K562 (cell line): ENCODE measurements at regions not wholly inside any gene's neighbourhood (a gene's known extent, or its start where the extent isn't known, plus 50 kb on each side); places are given as distances from the start of the nearest gene placed in this dataset.

Source experiments
- ATAC-seq: fragments of 200-7000 bp; cut with Tn5 transposase; 3 replicates; pipeline ENCODE4 v1.9.1; 2020; ENCODE audit warnings: moderate library complexity
- BruUV-seq: library from RNA; stranded (reverse); fragments of 400-500 nt; replicated peaks from 2 replicates; lab custom pipeline; 2021; lab: Mats Ljungman, UMichigan
- CTCF ChIA-PET: fragments of 300-600 bp; formaldehyde crosslinking; extraction: SDS; loops from one replicate; lab custom pipeline; 2021; ENCODE audit warnings: low intra/inter-chr PET ratio; lab: Yijun Ruan, JAX
- POLR2A ChIA-PET: fragments of 300-600, 350-650 bp; sonication (Branson Sonifier 250); formaldehyde crosslinking; extraction: SDS; loops from one replicate; lab custom pipeline; 2021; ENCODE audit warnings: antibody characterized with exemption, inconsistent platforms; lab: Yijun Ruan, JAX
- DNase-seq, 4 experiments: peaks; one replicate each; pipeline versions ENCODE4 v3.0.0 to v3.0.0-alpha.2; 2011 to 2018; ENCODE audit warnings: low spot score in 3 of 4, mixed read lengths in 3 of 4; ENCODE audit errors: extremely low read depth in 1 of 4
- FAIRE-seq: peaks from 2 replicates; lab custom pipeline; 2011; peaks lifted over from hg19 to GRCh38; lab: Jason Lieb, UNC
- H2AFZ ChIP-seq: 2 replicates; pipeline ENCODE4 v1.6.0; 2011; ENCODE audit warnings: low read depth, low read length, control low read depth, inconsistent platforms
- H3K27ac ChIP-seq: fragments of 200-600 bp; 3 replicates; pipeline ENCODE4 v1.8.0; 2011; ENCODE audit warnings: low read depth, mild to moderate bottlenecking, control low read depth, inconsistent platforms, low read length, moderate library complexity, mixed read lengths; ENCODE audit errors: extremely low read depth
- H3K27me3 ChIP-seq, 2 experiments: fragments of 300-600 bp in 1 of 2; 2 replicates in 1 of 2; 3 replicates in 1 of 2; pipeline versions ENCODE4 v1.6.0 to v1.8.0; 2011; ENCODE audit warnings: inconsistent platforms in 2 of 2, low read length in 2 of 2, mild to moderate bottlenecking in 1 of 2, mixed read lengths in 1 of 2, moderate library complexity in 1 of 2; ENCODE audit not compliant: control insufficient read depth in 2 of 2, insufficient read depth in 2 of 2
- H3K36me3 ChIP-seq: fragments of 300-600 bp; 3 replicates; pipeline ENCODE4 v1.8.0; 2011; ENCODE audit warnings: mild to moderate bottlenecking, low read length, inconsistent platforms; ENCODE audit not compliant: control insufficient read depth, insufficient read depth
- H3K4me1 ChIP-seq, 2 experiments: fragments of 200-600 bp in 1 of 2; replicated peaks in 1 of 2; 2 replicates in 1 of 2; 3 replicates in 1 of 2; pipeline versions ENCODE4 v1.5.1 to v1.8.0; 2011; ENCODE audit warnings: inconsistent platforms in 2 of 2, low read length in 2 of 2, mild to moderate bottlenecking in 1 of 2, mixed read lengths in 1 of 2, moderate library complexity in 1 of 2; ENCODE audit not compliant: control insufficient read depth in 2 of 2, insufficient read depth in 2 of 2
- H3K4me2 ChIP-seq: 2 replicates; pipeline ENCODE4 v1.6.1; 2011; ENCODE audit warnings: low read length, control low read depth, inconsistent platforms, mixed read lengths; ENCODE audit not compliant: insufficient read depth
- H3K4me3 ChIP-seq: fragments of 200-600 bp; sonication (generic), shearing (Covaris generic); 2 replicates; pipeline ENCODE4 v1.5.1; 2016; ENCODE audit warnings: control low read depth, inconsistent platforms
- H3K79me2 ChIP-seq: fragments of 200-600 bp; 3 replicates; pipeline ENCODE4 v1.8.0; 2011; ENCODE audit warnings: low read length, inconsistent platforms; ENCODE audit not compliant: control insufficient read depth, insufficient read depth
- H3K9ac ChIP-seq, 2 experiments: 2 replicates each; pipeline versions ENCODE4 v1.6.0 to v1.6.1; 2011; ENCODE audit warnings: low read depth in 2 of 2, low read length in 2 of 2, control low read depth in 1 of 2, inconsistent platforms in 1 of 2, mild to moderate bottlenecking in 1 of 2, mixed read lengths in 1 of 2; ENCODE audit not compliant: insufficient read depth in 1 of 2
- H3K9me1 ChIP-seq: one replicate; pipeline ENCODE4 v1.6.0; 2011; ENCODE audit warnings: inconsistent platforms, mild to moderate bottlenecking, low read length, moderate library complexity; ENCODE audit not compliant: control insufficient read depth, insufficient read depth
- H3K9me3 ChIP-seq: replicated peaks from 2 replicates; pipeline ENCODE4 v1.5.1; 2011; ENCODE audit warnings: low read depth, low read length, inconsistent platforms; ENCODE audit not compliant: control insufficient read depth, insufficient read depth
- H4K20me1 ChIP-seq: replicated peaks from 2 replicates; pipeline ENCODE4 v1.6.1; 2011; ENCODE audit warnings: low read length, inconsistent platforms, mixed read lengths; ENCODE audit not compliant: control insufficient read depth, insufficient read depth
- CC2D1A ChIP-seq: fragments of 450-650 bp; IDR thresholded peaks from 2 replicates; pipeline ENCODE4 v1.6.1; 2017; ENCODE audit warnings: mild to moderate bottlenecking
- FOXJ3 ChIP-seq: sonication (generic); formaldehyde crosslinking; IDR thresholded peaks from 2 replicates; pipeline ENCODE4 v1.4.0; 2020; ENCODE audit warnings: mild to moderate bottlenecking, missing genetic modification reagents
- GABPA ChIP-seq: fragments of 200-800 bp; sonication (Bioruptor generic); conservative IDR thresholded peaks from 2 replicates; pipeline ENCODE4 v1.6.1; 2016; ENCODE audit warnings: low read depth, missing genetic modification characterization, missing compliant biosample characterization
- HBP1 ChIP-seq: fragments of 450-650 bp; formaldehyde crosslinking; IDR thresholded peaks from 2 replicates; pipeline ENCODE4 v1.4.0; 2022; ENCODE audit warnings: missing genetic modification characterization
- IRF2 ChIP-seq: sonication (generic); formaldehyde crosslinking; IDR thresholded peaks from 2 replicates; pipeline ENCODE4 v1.8.1; 2022; ENCODE audit warnings: mild to moderate bottlenecking, missing genetic modification reagents
- MAFF ChIP-seq: IDR thresholded peaks from 2 replicates; pipeline ENCODE4 v1.6.1; 2012; ENCODE audit warnings: low read length, improper control_type of control experiment
- NCOA6 ChIP-seq: fragments of 450-650 bp; IDR thresholded peaks from 2 replicates; pipeline ENCODE4 v1.6.1; 2017; ENCODE audit warnings: mild to moderate bottlenecking
- PBX2 ChIP-seq, 2 experiments: IDR thresholded peaks in 1 of 2; conservative IDR thresholded peaks in 1 of 2; 2 replicates each; pipeline ENCODE4 v1.6.1; 2016; ENCODE audit warnings: low read depth in 2 of 2, mild to moderate bottlenecking in 1 of 2, missing compliant biosample characterization in 1 of 2, missing genetic modification characterization in 1 of 2, moderate library complexity in 1 of 2
- XRCC4 ChIP-seq: IDR thresholded peaks from one replicate; pipeline ENCODE4 v1.6.1; 2011; ENCODE audit not compliant: insufficient read depth, insufficient read length; ENCODE audit errors: extremely low read depth
- ZBTB43 ChIP-seq: sonication (generic); formaldehyde crosslinking; IDR thresholded peaks from 2 replicates; pipeline ENCODE4 v1.8.0; 2023; ENCODE audit warnings: mild to moderate bottlenecking, missing genetic modification reagents
- ZC3H8 ChIP-seq: fragments of 450-650 bp; IDR thresholded peaks from 2 replicates; pipeline ENCODE4 v1.6.1; 2017
- ZNF12 ChIP-seq: sonication (generic); formaldehyde crosslinking; IDR thresholded peaks from 2 replicates; pipeline ENCODE4 v1.4.0; 2020; ENCODE audit warnings: mild to moderate bottlenecking, missing genetic modification reagents
- ZNF57 ChIP-seq: fragments of 450-650 bp; formaldehyde crosslinking; IDR thresholded peaks from 2 replicates; pipeline ENCODE4 v1.4.0; 2020; ENCODE audit warnings: mild to moderate bottlenecking, moderate library complexity
- WGBS: fragments of 100-300 bp; shearing (Covaris generic); methylation state at CpG from one replicate; pipeline ENCODE4 v1.1.6; 2016; ENCODE audit warnings: low coverage, mixed read lengths; ENCODE audit not compliant: insufficient coverage; ENCODE audit errors: missing lambda C conversion rate; 5-methylcytosine and 5-hydroxymethylcytosine counted together
- in situ Hi-C: fragments of 300-500 bp; cut with MboI; formaldehyde crosslinking; loops from 4 replicates; pipeline ENCODE4 v1.15.0; 2018; ENCODE audit warnings: inconsistent platforms, mixed read lengths
- intact Hi-C: fragments of 100-400 bp; cut with micrococcal nuclease; formaldehyde crosslinking; loops from 2 replicates; pipeline ENCODE4 v1.14.2; 2022
- TF ChIP-seq, protein P1 (sequence below): sonication (generic); formaldehyde crosslinking; IDR thresholded peaks from 2 replicates; pipeline ENCODE4 v1.8.0; 2022; ENCODE audit warnings: mild to moderate bottlenecking, missing genetic modification reagents

DNA sequence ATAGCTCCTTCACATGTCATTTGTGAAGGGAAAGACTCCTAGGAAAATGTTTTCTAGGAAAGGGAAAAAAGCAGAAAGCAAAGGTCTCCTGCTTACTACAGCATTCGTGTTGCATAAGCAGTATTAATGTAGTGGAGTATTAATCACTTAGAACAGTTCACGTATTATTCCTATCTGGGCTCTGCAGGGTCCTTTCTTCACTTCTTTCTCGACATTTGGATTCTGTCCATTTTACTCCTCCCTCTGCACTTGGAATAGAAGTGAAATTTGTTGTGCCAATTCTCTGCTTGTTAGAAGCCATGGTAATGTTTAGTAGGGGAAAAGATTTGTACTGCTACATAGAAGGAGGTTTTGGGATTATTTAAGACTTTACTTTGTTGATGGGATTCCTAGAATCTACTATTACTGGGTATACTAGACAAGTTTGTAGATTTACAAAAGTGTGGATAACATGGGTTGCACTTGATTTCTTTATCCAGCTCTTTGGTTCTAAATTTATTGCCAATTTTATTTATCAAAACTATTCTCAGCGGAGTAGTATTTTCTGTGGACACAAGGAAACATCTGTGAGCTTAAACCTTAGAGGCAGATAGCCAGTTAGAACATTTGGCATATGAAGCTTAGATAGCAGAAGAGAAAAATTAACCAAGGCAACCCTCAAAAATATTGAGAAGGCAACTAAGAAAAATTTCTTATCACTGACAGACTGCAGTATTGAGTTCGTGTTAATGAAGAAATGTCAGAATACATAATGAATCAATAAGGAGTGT lies 108.4 kb upstream of the ESR1 start:
- no peak for ATAC-seq
- Histone ChIP-seq H3K9ac (no peak overlapping the region), H3K9me3 (no peaks in the 10 kb centered on the region), H3K27me3 (no peaks in the 10 kb centered on the region), H3K79me2 (no peaks in the 10 kb centered on the region), H3K9me1 (no peaks in the 10 kb centered on the region)
- WGBS, result 0% methylated on average over 5 of the region's 5 CpGs
- in situ Hi-C loops (no loop called here), intact Hi-C loops (no loop called here)
- CTCF ChIA-PET, result no interaction called here
- no peak for TF ChIP-seq GABPA (tag)
- TF ChIP-seq FOXJ3 (CRISPR knock-in tag), result no peak
- TF ChIP-seq MAFF, result no peak
- no peak for TF ChIP-seq ZBTB43 (CRISPR knock-in tag)
- no peak for TF ChIP-seq CC2D1A
- no peak for TF ChIP-seq HBP1 (CRISPR knock-in tag)
- TF ChIP-seq NCOA6, result no peak
- TF ChIP-seq IRF2 (CRISPR knock-in tag), result no peak
- TF ChIP-seq PBX2 (CRISPR knock-in tag; IDR thresholded peaks at IDR 0.05; ENCODE audit: low read depth), result no peak
- TF ChIP-seq PBX2 (tag; conservative IDR thresholded peaks at IDR 0.05; ENCODE audit: low read depth), result no peak
- TF ChIP-seq, protein P1, sequence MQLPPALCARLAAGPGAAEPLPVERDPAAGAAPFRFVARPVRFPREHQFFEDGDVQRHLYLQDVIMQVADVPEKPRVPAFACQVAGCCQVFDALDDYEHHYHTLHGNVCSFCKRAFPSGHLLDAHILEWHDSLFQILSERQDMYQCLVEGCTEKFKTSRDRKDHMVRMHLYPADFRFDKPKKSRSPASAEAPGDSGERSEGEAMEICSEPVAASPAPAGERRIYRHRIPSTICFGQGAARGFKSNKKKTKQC (CRISPR knock-in tag), result no peak
- TF ChIP-seq ZC3H8, result no peak
- TF ChIP-seq ZNF12 (CRISPR knock-in tag), result no peak
- TF ChIP-seq ZNF57, result no peak
- TF ChIP-seq XRCC4, result no peak
- TF ChIP-seq, all 486 proteins: peak for 0
- no peaks in the 10 kb centered on the region for H3K4me1 ChIP-seq
- no peaks in the 10 kb centered on the region for H3K36me3 ChIP-seq
- no peak overlapping the region for H3K27ac ChIP-seq
- no peaks in the 10 kb centered on the region for H4K20me1 ChIP-seq
- H2AFZ ChIP-seq, result no peak overlapping the region
- no peak overlapping the region for H3K4me2 ChIP-seq
- DNase-seq (no peak), FAIRE-seq (no peak)
- no TSS peak for BruUV-seq
- POLR2A ChIA-PET, result no interaction called here
- no peak overlapping the region for H3K4me3 ChIP-seq
